ENCODE measurements at regions not wholly inside any gene's neighbourhood (a gene's known extent, or its start where the extent isn't known, plus 50 kb on each side); places are given as distances from the start of the nearest gene placed in this dataset.

GRCh38 chr1:232439011-232439410 is 190.9 kb downstream of the SIPA1L2 start:
- H3K18ac ChIP-seq (ENCODE audit: extremely low read depth, low read length) = no peak overlapping the region
- H3K79me1 ChIP-seq (ENCODE audit: low read depth, low read length) = no peaks in the 10 kb centered on the region
- H3K4me1 ChIP-seq (replicated peaks in 1 of 4; ENCODE audit: control insufficient read depth in 3 of 4, insufficient read depth in 4 of 4, low read length in 3 of 4) = peaks cover 3 to 11% (median 7%) of the 10 kb centered on the region in 4 experiments
- H3K4ac ChIP-seq (replicated peaks; ENCODE audit: insufficient read length, low read depth, low read length) = no peak overlapping the region
- no peak overlapping the region for H3K56ac ChIP-seq (replicated peaks; ENCODE audit: insufficient read length, low read depth, low read length)
- no peaks in the 10 kb centered on the region for H3K36me3 ChIP-seq (ENCODE audit: control insufficient read depth in 2 of 4, insufficient read depth in 4 of 4, low read length in 3 of 4)
- H3K27ac ChIP-seq (ENCODE audit: low read depth, low read length) = no peak overlapping the region
- H3K79me2 ChIP-seq (ENCODE audit: control insufficient read depth in 1 of 2, insufficient read depth in 2 of 2, low read length in 2 of 2) = no peaks in the 10 kb centered on the region
- DNase-seq (ENCODE audit: low read depth in 1 of 2, low spot score in 2 of 2) = no peak
- H3K27me3 ChIP-seq (replicated peaks in 1 of 4; ENCODE audit: control insufficient read depth in 3 of 4, extremely low read depth in 1 of 4, insufficient read depth in 3 of 4, low read length in 3 of 4) = no peaks in the 10 kb centered on the region
- no peak for FAIRE-seq
- WGBS, 2 experiments (ENCODE audit: extremely low coverage in 1 of 2, insufficient coverage in 1 of 2, insufficient read length in 1 of 2, insufficient replicate concordance in 2 of 2, low coverage in 1 of 2, low lambda C conversion rate in 2 of 2, missing lambda C conversion rate in 1 of 2) = 91% methylated on average over 18 of the region's 18 CpGs; no CpG with 5 or more reads in 1 of the 2 experiments
- H3K23me2 ChIP-seq (ENCODE audit: low read depth, low read length) = no peaks in the 10 kb centered on the region
- H3K14ac ChIP-seq (ENCODE audit: insufficient read length) = no peak overlapping the region
- no peaks in the 10 kb centered on the region for H3K9me3 ChIP-seq (ENCODE audit: insufficient read depth in 2 of 2, low read depth in 1 of 2, low read length in 1 of 2)
- no peak overlapping the region for H4K8ac ChIP-seq (ENCODE audit: extremely low read depth, insufficient read depth, low read length)
- ChIA-PET CTCF (ENCODE audit: partially characterized antibody) (interaction anchor here (0.8 to 1.5 kb wide), 4 partner anchors 10 to 187 kb away, joined by 3 to 5 read pairs (median 3); no protein-coding TSS in a partner anchor), POLR2A (ENCODE audit: partially characterized antibody) (interaction anchor here (0.7 kb wide), 1 partner anchor 310 kb away, joined by 3 read pairs; no protein-coding TSS in a partner anchor)
- no peak overlapping the region for H3K23ac ChIP-seq (ENCODE audit: insufficient read length)
- H4K20me1 ChIP-seq (replicated peaks in 1 of 2; ENCODE audit: control insufficient read depth in 1 of 2, insufficient read depth in 2 of 2, low read length in 2 of 2) = peaks cover 0 to 1% of the 10 kb centered on the region in 2 experiments
- H2BK15ac ChIP-seq (ENCODE audit: low read length) = no peak overlapping the region
- TF ChIP-seq RAD21 (IDR thresholded peaks at IDR 0.05 in 1 of 2, conservative IDR thresholded peaks at IDR 0.05 in 1 of 2; ENCODE audit: low read depth in 2 of 2, low read length in 2 of 2) (no peak), SP4 (IDR thresholded peaks at IDR 0.05; ENCODE audit: low read length) (no peak), SAP30 (IDR thresholded peaks at IDR 0.05; ENCODE audit: insufficient read depth, insufficient replicate concordance, low read length) (no peak), USF2 (IDR thresholded peaks at IDR 0.05; ENCODE audit: low read length) (no peak), ASH2L (IDR thresholded peaks at IDR 0.05; ENCODE audit: low read length) (no peak)
- H2AFZ ChIP-seq (ENCODE audit: low read length) = no peak overlapping the region
- H2BK12ac ChIP-seq (ENCODE audit: low read depth, low read length) = peak overlapping the region; percentile 30; the same call in 1 of the 2 replicates
- H2AK5ac ChIP-seq (ENCODE audit: low read depth, low read length) = no peak overlapping the region
- H2BK20ac ChIP-seq (ENCODE audit: low read length) = no peak overlapping the region
- no peak overlapping the region for H3K4me3 ChIP-seq (ENCODE audit: extremely low read depth in 1 of 4, insufficient read depth in 2 of 4, low read depth in 3 of 4, low read length in 4 of 4)
- H2BK120ac ChIP-seq (replicated peaks; ENCODE audit: low read depth, low read length) = no peak overlapping the region
- H3K9ac ChIP-seq (replicated peaks in 1 of 4; ENCODE audit: extremely low read depth in 1 of 4, low read depth in 3 of 4, low read length in 3 of 4) = no peak overlapping the region
- H3K4me2 ChIP-seq (ENCODE audit: insufficient read depth in 1 of 2, low read depth in 2 of 2, low read length in 2 of 2) = no peak overlapping the region
- no peak overlapping the region for H2BK5ac ChIP-seq (ENCODE audit: low read depth, low read length)
- no peak overlapping the region for H4K5ac ChIP-seq (ENCODE audit: insufficient read length, low read depth, low read length)
- H4K91ac ChIP-seq (replicated peaks; ENCODE audit: insufficient read length, low read length) = no peak overlapping the region

All from H1 (cell line).